Neural progenitor cell (in vitro differentiated cells): ENCODE measurements at regions not wholly inside any gene's neighbourhood (a gene's known extent, or its start where the extent isn't known, plus 50 kb on each side); places are given as distances from the start of the nearest gene placed in this dataset.

Source experiments
- EZH2 ChIP-seq: fragments of 200-600 bp; sonication (generic); IDR thresholded peaks from 2 replicates; pipeline ENCODE4 v1.6.1; 2017; ENCODE audit warnings: antibody characterized with exemption, mild to moderate bottlenecking, moderate library complexity
- TF ChIP-seq, protein P1 (sequence below): fragments of 200-600 bp; sonication (generic); IDR thresholded peaks from 2 replicates; pipeline ENCODE4 v1.5.1; 2017; ENCODE audit warnings: antibody characterized with exemption, mild to moderate bottlenecking

DNA sequence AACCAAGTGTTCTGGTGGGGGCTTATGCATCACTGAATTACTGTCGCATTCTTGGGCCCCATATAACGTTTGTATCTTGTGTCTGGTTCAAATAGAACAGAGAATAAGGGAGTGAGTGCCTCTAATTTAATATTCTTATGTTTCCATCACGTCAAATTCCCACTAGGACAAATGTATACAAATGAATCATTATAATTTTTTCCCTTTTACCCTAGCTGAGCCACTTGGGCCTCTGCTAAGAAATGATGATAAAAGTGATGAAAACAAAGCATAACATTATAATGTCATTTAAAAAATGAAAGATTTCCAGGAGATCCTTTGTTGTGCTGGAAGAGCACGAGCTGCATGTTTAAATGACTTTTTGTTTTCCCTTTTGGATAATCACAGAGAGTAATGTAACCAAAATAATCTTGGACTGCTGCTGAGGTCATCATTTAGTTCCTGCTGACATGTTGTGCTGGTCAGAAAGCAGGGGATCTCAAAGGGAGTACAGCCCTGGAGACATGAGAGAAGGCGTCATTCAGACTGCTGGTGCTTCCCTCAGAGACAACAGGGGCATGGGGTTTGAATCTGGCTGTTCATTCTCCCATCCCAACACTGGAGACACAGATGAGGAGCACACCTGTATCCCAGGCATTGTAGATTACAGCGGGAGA is 105.1 kb upstream of the SCOC start:
- TF ChIP-seq, protein P1, sequence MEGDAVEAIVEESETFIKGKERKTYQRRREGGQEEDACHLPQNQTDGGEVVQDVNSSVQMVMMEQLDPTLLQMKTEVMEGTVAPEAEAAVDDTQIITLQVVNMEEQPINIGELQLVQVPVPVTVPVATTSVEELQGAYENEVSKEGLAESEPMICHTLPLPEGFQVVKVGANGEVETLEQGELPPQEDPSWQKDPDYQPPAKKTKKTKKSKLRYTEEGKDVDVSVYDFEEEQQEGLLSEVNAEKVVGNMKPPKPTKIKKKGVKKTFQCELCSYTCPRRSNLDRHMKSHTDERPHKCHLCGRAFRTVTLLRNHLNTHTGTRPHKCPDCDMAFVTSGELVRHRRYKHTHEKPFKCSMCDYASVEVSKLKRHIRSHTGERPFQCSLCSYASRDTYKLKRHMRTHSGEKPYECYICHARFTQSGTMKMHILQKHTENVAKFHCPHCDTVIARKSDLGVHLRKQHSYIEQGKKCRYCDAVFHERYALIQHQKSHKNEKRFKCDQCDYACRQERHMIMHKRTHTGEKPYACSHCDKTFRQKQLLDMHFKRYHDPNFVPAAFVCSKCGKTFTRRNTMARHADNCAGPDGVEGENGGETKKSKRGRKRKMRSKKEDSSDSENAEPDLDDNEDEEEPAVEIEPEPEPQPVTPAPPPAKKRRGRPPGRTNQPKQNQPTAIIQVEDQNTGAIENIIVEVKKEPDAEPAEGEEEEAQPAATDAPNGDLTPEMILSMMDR: no peak
- no peak for TF ChIP-seq EZH2
